Fibroblast of skin of back (primary cell): ENCODE measurements at regions not wholly inside any gene's neighbourhood (a gene's known extent, or its start where the extent isn't known, plus 50 kb on each side); places are given as distances from the start of the nearest gene placed in this dataset.

Source experiments
- DNase-seq: peaks from one replicate; pipeline ENCODE4 v3.0.0-alpha.2; 2013

DNA sequence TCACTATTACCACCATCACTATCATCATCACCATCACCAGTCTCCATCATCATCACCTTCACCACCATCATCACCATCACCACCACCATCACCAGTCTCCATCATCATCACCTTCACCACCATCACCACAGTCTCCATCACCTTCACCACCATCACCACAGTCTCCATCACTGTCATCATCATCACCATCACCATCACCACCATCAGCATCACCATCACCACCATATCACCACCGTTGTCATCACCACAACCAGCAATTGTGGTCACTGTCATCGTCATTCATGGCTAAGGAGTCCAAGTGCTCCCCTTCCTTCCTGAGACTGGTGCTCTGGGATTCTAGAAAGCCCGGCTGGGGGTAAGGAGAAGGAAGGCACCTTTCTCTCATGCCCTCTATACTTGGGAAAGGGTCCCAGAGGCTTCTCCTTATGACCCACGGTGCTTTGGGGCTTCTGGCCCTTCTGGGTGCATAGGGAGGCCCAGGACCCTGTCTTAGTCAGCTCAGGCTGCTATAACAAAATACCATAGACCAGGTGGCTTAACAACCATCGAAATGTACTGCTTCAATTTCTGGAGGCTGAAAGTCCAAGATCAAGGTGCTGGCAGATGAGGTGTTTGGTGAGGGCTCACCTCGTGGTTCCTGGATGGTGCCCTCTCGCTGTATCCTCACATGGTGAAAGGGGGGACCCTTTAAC lies 93.4 kb upstream of the GSE1 start:
- no peak for DNase-seq

- DNase-seq = no peak
Observed at GRCh38 chr16:85520853-85521521, 92.1 kb upstream of the GSE1 start.

- no peak for DNase-seq
Observed at GRCh38 chr16:85521552-85522307, 91.4 kb upstream of the GSE1 start.

DNA sequence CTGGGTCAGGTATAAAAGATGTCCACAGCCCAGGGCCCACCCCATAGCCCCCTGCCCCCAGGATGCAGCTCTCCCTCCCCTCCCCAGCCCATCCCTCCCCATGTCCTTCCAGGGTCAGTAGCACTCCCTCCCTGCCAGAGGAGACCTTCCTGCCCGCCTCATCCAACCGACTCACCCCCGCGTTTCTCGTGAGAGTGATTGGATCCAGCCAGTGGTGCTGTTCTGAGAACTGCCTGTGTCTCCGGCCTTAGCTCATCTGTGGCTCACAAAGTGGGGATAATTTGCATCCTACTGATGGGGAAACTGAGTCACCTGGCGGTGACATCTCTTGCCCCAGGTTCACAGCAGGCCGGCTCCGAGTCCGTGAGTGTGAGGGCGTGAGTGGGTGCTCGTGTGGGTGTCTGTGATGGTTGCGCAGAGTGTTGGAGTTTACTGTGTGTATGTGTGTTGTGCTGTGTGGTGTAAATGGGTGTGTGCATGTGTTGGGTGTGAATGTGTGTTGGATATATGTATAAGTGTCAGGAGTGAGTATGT lies 90.7 kb upstream of the GSE1 start:
- no peak for DNase-seq

DNA sequence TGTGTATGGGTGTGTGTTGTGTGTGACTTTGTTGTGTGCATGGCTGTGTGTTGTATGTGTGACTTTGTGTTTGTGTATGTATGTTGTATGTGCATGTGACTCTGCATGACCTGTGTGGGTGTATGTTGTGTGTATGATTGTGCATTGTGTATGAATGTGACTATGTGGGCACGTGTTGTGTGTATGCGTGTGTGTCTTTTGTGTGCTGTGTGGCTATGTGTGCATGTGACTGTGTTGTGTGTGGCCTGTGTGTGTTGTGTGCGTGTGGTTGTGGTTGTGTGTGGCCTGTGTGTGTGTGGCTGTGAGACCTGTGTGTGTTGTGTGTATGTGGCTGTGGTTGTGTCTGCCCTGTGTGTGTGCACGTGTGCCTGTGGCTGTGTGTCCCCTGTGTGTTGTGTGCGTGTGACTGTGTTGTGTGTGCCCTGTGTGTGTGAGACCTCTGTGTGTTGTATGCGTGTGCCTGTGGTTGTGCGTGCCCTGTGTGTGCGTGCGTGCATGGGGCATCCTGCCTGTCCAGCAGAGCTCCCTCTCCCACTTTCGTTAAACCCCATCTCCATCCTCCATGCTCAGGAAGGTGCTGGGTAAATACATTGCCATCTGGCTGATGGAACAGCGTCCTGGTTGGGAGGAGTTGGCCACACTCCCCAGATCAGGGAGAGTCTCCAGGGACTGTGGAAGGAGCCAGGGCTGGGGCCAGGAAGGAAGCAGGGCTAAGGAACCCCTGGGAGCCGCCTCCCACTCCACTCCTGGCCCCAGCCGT lies 90.1 kb upstream of the GSE1 start:
- peak; percentile 82 for DNase-seq

- peak; percentile 58 for DNase-seq
Observed at GRCh38 chr16:85523602-85524364, 89.3 kb upstream of the GSE1 start.

DNA sequence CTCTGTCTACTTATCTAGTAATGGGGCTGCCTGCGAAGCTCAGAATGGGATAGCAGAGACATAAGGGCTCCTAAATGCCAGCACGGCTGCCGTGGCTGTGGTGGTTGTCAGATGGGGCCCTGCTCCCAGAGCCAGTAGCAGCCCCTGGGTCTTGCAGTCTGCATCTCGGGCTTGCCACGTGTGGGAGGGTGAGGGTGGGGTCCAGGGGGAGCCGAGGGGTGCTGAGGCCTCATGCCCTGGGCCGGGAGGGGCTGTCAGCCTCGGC lies 88.8 kb upstream of the GSE1 start:
- DNase-seq = no peak

- DNase-seq = peak; percentile 41
Observed at GRCh38 chr16:85524630-85525419, 88.3 kb upstream of the GSE1 start.

- no peak for DNase-seq
Observed at GRCh38 chr16:85525420-85526184, 87.5 kb upstream of the GSE1 start.

- no peak for DNase-seq
Observed at GRCh38 chr16:85526185-85526974, 86.7 kb upstream of the GSE1 start.

DNA sequence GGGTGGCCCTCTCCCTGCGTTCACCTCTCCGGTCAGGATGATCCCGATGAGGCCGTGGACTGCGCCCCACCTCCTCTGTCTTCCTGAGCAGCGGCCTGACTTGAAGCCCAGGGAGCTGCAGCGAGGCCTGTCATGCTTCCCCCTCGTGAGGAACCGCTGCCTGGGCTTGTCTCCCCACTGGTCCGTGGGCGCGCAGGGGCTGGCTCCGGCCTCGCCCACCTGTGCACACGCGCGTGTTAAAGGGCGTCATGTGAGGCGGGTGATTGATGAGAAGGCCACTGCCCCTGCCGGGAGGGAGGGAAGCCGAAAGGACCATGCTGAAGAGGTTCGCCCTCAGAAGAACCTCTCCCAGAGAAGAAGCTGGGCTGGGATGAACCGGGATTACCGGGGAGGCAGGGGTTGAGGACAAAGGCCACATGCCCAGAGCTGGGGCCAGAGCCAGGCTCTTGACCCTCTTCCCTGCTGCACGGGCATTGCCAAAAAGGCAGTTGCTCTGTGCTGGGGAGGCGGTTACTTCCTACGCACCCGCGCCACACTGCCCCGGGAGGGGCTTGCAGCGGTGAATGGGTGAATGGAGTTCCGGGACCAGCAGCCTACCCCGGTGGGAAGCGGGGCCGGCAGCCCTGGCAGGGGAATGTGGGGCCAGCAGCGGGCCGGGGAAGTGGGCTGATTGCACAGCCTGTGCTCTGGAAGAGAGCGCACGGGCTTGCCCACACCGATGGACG lies 85.9 kb upstream of the GSE1 start:
- DNase-seq = no peak

DNA sequence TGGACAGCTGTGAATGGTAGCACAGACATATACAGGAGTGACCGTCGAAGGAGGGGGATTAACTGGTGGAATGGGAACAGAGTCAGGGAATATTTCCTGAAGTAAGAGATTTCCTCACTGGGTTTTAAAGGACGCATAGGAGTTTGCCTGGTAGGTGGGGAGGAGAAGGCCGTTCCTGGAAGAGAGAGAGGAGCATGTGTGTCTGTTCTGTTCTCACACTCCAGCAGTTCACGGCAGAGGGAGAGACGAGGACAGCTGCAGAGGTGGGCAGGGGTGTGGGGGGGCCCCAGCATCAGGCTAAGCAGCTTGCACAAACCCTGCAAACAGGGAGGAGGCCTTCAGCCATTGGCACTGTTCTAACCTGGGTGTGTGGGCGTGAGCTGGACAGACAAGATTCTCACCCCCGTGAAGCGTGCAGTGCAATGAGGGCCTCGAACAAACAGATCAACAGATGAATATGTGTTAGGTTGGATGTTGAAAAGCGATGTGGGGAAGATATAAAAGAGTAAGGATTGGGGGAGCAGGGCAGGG lies 85.3 kb upstream of the GSE1 start:
- no peak for DNase-seq

DNA sequence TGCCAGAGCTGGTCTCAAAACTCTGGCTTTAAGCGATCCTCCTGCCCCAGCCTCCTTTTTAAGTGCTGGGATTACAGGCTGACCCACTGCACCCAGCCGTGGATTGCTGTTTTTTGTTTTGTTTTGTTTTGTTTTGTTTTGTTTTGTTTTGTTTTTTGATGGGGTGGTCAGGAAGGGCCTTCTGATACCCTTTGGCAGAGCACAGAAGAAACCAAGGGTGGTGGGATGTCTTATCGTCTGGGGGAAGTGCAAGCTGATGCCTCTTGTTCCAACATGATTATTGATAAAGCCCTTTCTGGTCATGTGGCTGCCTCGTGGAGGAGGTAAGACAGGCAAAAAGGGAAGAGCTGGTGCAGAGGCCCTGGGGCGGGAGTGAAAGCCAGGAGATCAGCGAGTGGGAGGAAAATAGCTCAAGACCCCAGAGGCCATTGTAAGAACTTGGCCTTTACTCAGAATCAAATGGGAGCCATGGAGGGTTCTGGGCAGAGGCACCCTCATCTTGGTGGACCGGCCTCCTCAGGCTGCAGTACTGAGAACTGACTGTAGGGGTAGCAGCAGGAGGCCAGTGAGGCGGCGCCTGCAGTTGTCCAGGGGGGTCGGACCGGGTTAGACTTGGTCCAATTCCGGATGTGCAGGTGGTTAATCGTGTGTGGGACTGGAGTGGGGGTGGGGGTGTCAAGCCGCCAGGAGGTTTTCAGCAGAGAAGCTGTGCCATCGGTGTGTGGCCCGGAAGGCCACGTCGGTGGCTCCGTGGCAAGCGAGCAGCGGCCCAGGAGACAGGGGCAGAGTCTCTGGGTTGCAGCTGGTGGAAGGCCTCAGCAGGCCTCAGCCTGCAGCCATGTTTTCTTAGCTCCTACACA lies 84.4 kb upstream of the GSE1 start:
- DNase-seq = no peak

DNA sequence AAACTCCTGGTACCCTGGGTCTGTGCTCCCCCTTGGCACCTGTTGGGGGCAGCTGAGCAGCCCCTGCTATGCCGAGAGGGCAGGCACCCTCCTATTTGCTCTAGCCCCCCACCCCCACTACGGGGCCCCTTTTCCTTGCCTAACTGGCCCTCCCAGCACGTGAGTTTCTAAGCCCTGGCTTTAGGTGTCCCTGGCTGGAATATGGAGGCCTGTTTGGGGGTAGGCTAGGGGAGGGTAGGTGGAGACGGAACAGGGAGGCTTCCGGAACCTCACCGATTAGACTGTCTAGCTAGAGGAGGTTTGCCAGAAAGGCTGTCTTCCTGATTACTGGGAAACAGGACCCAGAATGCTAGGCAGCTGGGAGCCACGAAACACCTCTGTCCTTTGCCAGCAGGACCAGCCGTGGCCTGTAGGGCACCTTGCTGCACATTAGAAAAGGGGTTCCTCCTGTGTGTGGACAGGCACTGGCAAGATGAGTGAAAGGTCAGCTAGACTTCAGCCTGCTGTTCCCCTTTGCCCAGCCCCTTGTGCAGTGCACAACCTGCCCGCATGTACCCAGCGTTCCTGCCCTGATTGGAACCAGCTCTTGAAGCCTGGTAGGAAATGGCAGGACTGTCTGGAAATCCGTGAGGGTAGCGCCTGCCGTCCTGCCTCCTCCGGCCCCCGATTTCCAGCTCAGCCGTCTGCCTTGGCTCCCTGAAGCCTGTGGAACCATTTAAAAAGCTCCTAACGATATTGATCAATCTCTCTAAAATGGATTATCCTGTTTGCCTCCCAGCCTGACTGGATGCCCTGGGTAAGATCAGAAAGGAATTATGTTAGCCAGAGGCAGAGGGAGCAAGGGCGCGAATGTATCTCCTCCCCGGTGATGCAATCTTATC lies 83.4 kb upstream of the GSE1 start:
- DNase-seq = no peak

DNA sequence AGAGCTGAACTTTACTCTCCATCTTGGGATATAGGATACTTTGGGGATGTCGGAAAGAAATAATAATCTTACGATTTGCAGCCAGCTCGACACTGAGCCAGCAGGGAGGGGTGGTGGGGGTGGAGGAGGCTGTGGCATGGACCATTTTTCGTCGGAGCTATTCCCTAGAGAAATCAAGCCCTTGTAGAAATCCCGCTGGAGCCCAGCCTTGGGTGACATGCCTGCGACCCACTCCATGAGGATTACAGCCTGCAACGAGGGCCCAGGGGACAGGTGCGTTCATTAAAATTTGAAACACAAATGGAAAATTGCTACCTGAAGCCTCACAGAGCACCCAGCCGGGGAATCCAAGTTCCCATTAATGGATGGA lies 82.8 kb upstream of the GSE1 start:
- DNase-seq = no peak

DNA sequence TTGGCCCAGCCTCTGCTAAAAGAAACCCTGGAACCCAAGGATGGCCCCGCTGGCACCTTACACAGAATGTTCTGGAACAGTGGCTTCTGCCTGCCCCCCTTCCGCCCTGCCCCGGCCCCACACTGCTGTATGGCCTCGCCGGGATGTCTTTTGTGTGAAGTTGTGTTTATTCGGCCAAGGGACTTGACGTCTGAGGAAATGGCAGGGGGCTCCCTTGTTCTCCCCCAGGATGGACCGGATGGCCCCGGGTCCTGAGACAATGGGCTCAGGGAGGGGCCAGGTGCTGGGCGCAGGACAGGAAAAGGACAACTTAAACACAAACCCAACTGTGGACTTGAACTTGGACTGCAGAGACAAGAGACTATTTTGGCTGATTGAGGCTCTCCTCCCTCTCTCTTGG lies 81.6 kb upstream of the GSE1 start:
- no peak for DNase-seq

DNA sequence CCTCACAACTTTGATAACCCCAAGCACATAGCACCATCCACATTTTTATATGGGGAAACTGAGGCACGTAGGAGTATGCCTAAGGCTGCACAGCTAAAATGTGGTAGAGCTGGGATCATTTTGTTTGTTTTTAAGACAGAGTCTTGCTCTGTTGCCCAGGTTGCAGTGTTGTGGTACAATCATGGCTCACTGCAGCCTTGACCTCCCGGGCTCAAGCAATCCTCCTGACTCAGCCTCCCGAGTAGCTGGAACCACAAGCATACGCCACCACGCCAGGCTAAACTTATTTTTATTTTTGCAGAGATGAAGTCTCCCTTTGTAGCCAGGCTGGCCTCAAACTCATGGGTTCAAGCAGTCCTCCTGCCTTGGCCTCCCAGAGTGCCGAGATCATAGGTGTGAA lies 81.0 kb upstream of the GSE1 start:
- DNase-seq = no peak
